A549 (cell line): ENCODE measurements at regions not wholly inside any gene's neighbourhood (a gene's known extent, or its start where the extent isn't known, plus 50 kb on each side); places are given as distances from the start of the nearest gene placed in this dataset.

Experiments
- KDM5A ChIP-seq: fragments of 200-600 bp; sonication (generic); IDR thresholded peaks from 2 replicates; pipeline ENCODE4 v1.6.1; 2016; ENCODE audit warnings: antibody characterized with exemption, mild to moderate bottlenecking
- MAFK ChIP-seq: fragments of 450-650 bp; IDR thresholded peaks from 2 replicates; pipeline ENCODE4 v1.6.1; 2014; ENCODE audit not compliant: partially characterized antibody
- SMC3 ChIP-seq: fragments of >200 bp; sonication (Bioruptor Twin); formaldehyde crosslinking; IDR thresholded peaks from 3 replicates; pipeline ENCODE4 v1.6.1; 2018; ENCODE audit warnings: inconsistent platforms
- SREBF2 ChIP-seq: fragments of 450-650 bp; IDR thresholded peaks from 2 replicates; pipeline ENCODE4 v1.6.1; 2014; ENCODE audit warnings: mild to moderate bottlenecking, moderate library complexity
- TFCP2L1 ChIP-seq: fragments of 250-450 bp; sonication (Bioruptor Pico); IDR thresholded peaks from 2 replicates; pipeline ENCODE4 v1.5.0; 2021; ENCODE audit warnings: mild to moderate bottlenecking
- TF ChIP-seq, protein P1 (sequence below): fragments of >200 bp; sonication (Bioruptor Twin); formaldehyde crosslinking; IDR thresholded peaks from 3 replicates; pipeline ENCODE4 v1.5.1; 2016
- TF ChIP-seq, protein P2 (sequence below): IDR thresholded peaks from 2 replicates; pipeline ENCODE4 v1.6.1; 2012

DNA sequence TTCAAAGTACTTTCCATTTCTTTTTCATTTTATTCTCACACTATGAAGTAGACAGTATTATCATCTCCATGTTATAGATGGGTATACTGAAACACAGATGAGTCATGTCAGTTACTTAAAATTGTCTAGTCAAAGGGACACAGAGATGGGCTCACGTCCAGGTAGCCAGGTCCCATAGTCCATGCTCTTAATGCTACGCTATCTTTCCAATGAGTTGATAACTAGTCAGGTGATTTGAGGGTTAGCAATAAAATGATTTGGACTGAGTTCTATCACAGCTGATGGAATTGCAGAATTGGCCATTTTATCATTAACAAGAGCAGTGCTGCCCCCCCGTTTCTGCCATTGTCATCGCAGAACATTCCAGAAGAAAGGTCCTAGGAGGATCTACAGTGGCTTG, 318.9 kb downstream of the DLEU7 start:
- TF ChIP-seq SMC3 = no peak
- TF ChIP-seq, protein P1, sequence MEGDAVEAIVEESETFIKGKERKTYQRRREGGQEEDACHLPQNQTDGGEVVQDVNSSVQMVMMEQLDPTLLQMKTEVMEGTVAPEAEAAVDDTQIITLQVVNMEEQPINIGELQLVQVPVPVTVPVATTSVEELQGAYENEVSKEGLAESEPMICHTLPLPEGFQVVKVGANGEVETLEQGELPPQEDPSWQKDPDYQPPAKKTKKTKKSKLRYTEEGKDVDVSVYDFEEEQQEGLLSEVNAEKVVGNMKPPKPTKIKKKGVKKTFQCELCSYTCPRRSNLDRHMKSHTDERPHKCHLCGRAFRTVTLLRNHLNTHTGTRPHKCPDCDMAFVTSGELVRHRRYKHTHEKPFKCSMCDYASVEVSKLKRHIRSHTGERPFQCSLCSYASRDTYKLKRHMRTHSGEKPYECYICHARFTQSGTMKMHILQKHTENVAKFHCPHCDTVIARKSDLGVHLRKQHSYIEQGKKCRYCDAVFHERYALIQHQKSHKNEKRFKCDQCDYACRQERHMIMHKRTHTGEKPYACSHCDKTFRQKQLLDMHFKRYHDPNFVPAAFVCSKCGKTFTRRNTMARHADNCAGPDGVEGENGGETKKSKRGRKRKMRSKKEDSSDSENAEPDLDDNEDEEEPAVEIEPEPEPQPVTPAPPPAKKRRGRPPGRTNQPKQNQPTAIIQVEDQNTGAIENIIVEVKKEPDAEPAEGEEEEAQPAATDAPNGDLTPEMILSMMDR = no peak
- TF ChIP-seq, protein P2, sequence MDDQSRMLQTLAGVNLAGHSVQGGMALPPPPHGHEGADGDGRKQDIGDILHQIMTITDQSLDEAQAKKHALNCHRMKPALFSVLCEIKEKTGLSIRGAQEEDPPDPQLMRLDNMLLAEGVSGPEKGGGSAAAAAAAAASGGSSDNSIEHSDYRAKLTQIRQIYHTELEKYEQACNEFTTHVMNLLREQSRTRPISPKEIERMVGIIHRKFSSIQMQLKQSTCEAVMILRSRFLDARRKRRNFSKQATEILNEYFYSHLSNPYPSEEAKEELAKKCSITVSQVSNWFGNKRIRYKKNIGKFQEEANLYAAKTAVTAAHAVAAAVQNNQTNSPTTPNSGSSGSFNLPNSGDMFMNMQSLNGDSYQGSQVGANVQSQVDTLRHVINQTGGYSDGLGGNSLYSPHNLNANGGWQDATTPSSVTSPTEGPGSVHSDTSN = no peak
- no peak for TF ChIP-seq SREBF2
- no peak for TF ChIP-seq MAFK
- TF ChIP-seq KDM5A = no peak
- no peak for TF ChIP-seq TFCP2L1 (CRISPR knock-in tag)
